ENCODE measurements at regions not wholly inside any gene's neighbourhood (a gene's known extent, or its start where the extent isn't known, plus 50 kb on each side); places are given as distances from the start of the nearest gene placed in this dataset.
A peak's percentile ranks its signal among the peaks of the same experiment; 100 is the strongest.

- H3K4me3 ChIP-seq, result no peak overlapping the region
- H3K27ac ChIP-seq, result no peak overlapping the region
- TF ChIP-seq POLR2AphosphoS5 (IDR thresholded peaks at IDR 0.05) (no peak), CTCF (IDR thresholded peaks at IDR 0.05) (no peak), EP300 (IDR thresholded peaks at IDR 0.05) (no peak), POLR2A (IDR thresholded peaks at IDR 0.05) (no peak)
- no peaks in the 10 kb centered on the region for H3K9me3 ChIP-seq
- peaks cover 16% of the 10 kb centered on the region for H3K27me3 ChIP-seq
- no peaks in the 10 kb centered on the region for H3K36me3 ChIP-seq
- H3K4me1 ChIP-seq, result no peaks in the 10 kb centered on the region
- WGBS, result 67% methylated on average over 6 of the region's 6 CpGs
- DNase-seq (ENCODE audit: low spot score in 2 of 2), result no peak
Measured at GRCh38 chr20:56934888-56935287, 305.8 kb downstream of the TFAP2C start.

- DNase-seq (ENCODE audit: low spot score in 2 of 2), result no peak
- H3K4me3 ChIP-seq, result no peak overlapping the region
- no peaks in the 10 kb centered on the region for H3K9me3 ChIP-seq
- H3K27me3 ChIP-seq, result peaks cover 4% of the 10 kb centered on the region
- H3K36me3 ChIP-seq, result no peaks in the 10 kb centered on the region
- peaks cover 9% of the 10 kb centered on the region for H3K4me1 ChIP-seq
- no peak for TF ChIP-seq EP300 (IDR thresholded peaks at IDR 0.05)
- no peak for TF ChIP-seq CTCF (IDR thresholded peaks at IDR 0.05)
- no peak for TF ChIP-seq POLR2A (IDR thresholded peaks at IDR 0.05)
- TF ChIP-seq POLR2AphosphoS5 (IDR thresholded peaks at IDR 0.05), result no peak
- no peak overlapping the region for H3K27ac ChIP-seq
Measured at GRCh38 chr20:56940466-56940865, 311.4 kb downstream of the TFAP2C start.

- peaks cover 4% of the 10 kb centered on the region for H3K27me3 ChIP-seq
- no peak overlapping the region for H3K27ac ChIP-seq
- no peak for DNase-seq (ENCODE audit: low spot score in 2 of 2)
- H3K9me3 ChIP-seq, result no peaks in the 10 kb centered on the region
- peaks cover 9% of the 10 kb centered on the region for H3K4me1 ChIP-seq
- WGBS, result 87% methylated on average over 8 of the region's 8 CpGs
- H3K4me3 ChIP-seq, result no peak overlapping the region
- TF ChIP-seq EP300 (IDR thresholded peaks at IDR 0.05) (no peak), CTCF (IDR thresholded peaks at IDR 0.05) (no peak), POLR2AphosphoS5 (IDR thresholded peaks at IDR 0.05) (no peak)
- H3K36me3 ChIP-seq, result no peaks in the 10 kb centered on the region
Measured at GRCh38 chr20:56941101-56941686, 312.1 kb downstream of the TFAP2C start.

- TF ChIP-seq POLR2AphosphoS5 (IDR thresholded peaks at IDR 0.05) (no peak), CTCF (IDR thresholded peaks at IDR 0.05) (no peak), EP300 (IDR thresholded peaks at IDR 0.05) (no peak), POLR2A (IDR thresholded peaks at IDR 0.05) (no peak)
- H3K4me1 ChIP-seq, result peaks cover 9% of the 10 kb centered on the region
- H3K4me3 ChIP-seq, result no peak overlapping the region
- DNase-seq (ENCODE audit: low spot score in 2 of 2), result no peak
- no peak overlapping the region for H3K27ac ChIP-seq
- H3K27me3 ChIP-seq, result peaks cover under 1% of the 10 kb centered on the region
- no peaks in the 10 kb centered on the region for H3K9me3 ChIP-seq
- 53% methylated on average over 17 of the region's 17 CpGs for WGBS
- H3K36me3 ChIP-seq, result no peaks in the 10 kb centered on the region
Measured at GRCh38 chr20:56943946-56944945, 315.1 kb downstream of the TFAP2C start.

GRCh38 chr20:56945057-56945456 is 316.0 kb downstream of the TFAP2C start:
- TF ChIP-seq POLR2AphosphoS5 (IDR thresholded peaks at IDR 0.05), result no peak
- peak in 1 of 2 donors; percentile 6 for TF ChIP-seq CTCF (IDR thresholded peaks at IDR 0.05)
- TF ChIP-seq POLR2A (IDR thresholded peaks at IDR 0.05), result no peak
- no peak for TF ChIP-seq EP300 (IDR thresholded peaks at IDR 0.05)
- no peak overlapping the region for H3K4me3 ChIP-seq
- peaks cover 9% of the 10 kb centered on the region for H3K4me1 ChIP-seq
- 61% methylated on average over 5 of the region's 5 CpGs for WGBS
- no peaks in the 10 kb centered on the region for H3K9me3 ChIP-seq
- DNase-seq (ENCODE audit: low spot score in 2 of 2), result no peak
- no peak overlapping the region for H3K27ac ChIP-seq
- peaks cover 4% of the 10 kb centered on the region for H3K27me3 ChIP-seq
- H3K36me3 ChIP-seq, result no peaks in the 10 kb centered on the region

Data from suprapubic skin (tissue), 4 donors.